Eye (tissue), 1 donor: ENCODE measurements at regions not wholly inside any gene's neighbourhood (a gene's known extent, or its start where the extent isn't known, plus 50 kb on each side); places are given as distances from the start of the nearest gene placed in this dataset.

Experiments used
- DNase-seq: peaks from one replicate; pipeline ENCODE4 v3.0.0-alpha.2; 2015

- no peak for DNase-seq
Observed at GRCh38 chr10:128505346-128505745, 379.1 kb upstream of the MKI67 start.

GRCh38 chr10:128506423-128506822 lies 380.2 kb upstream of the MKI67 start:
- no peak for DNase-seq

DNA sequence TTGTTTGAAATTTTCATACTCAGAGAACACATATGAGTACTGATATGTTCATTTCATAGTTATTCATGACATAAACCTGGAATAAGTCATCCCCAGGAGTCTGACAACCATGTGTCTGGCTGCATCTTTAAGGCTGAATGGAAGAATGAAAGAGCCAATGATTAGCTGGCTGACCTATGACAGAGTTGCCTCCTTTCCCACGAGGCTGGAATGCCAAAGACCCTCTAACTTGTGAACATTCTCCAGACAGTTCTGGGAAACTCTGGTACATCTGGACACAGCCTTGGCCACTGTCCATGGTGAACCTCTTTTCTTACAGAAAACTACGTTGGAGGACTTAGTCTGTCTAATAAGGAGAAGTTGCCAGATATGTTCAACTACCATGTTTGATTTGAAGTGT lies 380.8 kb upstream of the MKI67 start:
- DNase-seq: no peak

GRCh38 chr10:128511284-128511683 lies 385.1 kb upstream of the MKI67 start:
- peak; percentile 34 for DNase-seq

DNA sequence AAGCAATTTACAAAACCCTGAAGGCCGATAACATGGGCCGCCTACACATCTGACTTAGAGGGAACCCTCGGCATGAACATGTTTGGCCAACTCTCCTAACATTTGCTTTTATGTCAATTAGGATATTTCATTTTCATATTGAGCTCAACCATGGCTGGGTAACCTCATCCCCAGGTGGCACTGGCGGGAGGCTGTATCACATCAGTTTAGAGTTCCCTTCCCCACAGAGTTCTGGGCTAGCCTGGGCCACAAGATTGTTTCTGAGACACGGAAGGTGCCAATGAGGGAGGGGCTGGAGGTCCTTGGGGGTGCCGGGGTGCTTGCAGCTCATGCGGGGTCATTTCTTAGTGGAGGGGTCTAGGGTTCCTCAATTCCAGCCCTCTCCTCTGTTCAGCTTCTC lies 386.5 kb upstream of the MKI67 start:
- no peak for DNase-seq

- no peak for DNase-seq
Observed at GRCh38 chr10:128514536-128514935, 388.3 kb upstream of the MKI67 start.

DNA sequence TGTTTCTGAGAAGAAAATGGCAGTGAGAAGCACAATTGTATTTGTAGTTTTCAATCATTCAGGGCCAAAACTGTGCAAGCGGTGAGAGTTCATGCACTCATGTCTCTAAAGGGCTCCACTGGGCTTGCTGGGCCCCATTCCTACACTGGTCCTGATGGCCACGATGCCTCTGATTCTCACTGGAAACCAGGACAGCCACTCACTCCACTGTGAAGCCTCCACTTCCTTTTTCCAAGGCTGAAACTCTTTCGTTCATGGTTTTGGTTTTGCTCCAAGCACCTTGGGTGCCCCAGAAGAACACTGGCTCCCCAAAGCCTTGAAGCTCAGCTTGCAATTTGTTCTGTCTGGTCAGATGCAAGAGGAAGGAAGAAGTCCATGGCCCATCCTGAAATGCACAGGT lies 390.0 kb upstream of the MKI67 start:
- no peak for DNase-seq

GRCh38 chr10:128517167-128517566 lies 390.9 kb upstream of the MKI67 start:
- no peak for DNase-seq

DNA sequence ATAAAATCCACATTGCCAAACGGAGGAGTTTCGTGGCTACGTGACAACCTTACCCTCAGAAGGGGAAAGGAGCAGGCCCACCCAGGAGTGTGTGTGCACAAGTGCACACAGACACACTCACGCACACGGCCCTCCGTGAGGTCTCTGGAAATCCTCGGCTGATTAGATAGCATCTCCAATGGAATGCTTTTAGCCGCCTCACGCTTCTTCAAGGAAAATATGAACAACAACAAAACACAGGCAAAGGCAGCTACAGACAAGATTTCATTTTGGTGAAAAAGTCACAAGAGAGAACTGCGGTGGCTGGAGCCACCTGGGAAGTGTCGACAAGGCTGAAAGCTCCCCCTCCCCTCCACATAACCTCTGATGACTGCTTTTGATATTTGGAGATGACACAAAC lies 391.8 kb upstream of the MKI67 start:
- DNase-seq: no peak

DNA sequence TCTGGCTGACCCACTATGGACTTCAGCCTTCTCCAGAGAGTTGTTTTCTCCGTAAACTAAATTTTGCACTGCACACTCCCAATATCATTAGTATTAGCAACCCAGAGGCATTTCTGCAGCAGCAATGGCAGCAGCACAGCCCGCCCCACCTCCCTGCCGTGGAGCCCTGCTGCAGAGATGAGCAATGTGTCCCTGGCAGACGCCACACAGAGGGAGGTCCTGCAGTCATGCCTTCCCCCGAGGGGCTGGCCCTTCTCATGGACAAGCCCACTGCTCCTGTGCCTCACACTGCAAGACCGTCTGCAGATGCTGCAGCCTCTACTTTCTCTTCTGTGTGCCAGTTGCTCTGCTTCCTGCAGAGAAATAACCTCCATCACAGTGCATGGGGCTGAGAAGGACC lies 393.4 kb upstream of the MKI67 start:
- DNase-seq: no peak

DNA sequence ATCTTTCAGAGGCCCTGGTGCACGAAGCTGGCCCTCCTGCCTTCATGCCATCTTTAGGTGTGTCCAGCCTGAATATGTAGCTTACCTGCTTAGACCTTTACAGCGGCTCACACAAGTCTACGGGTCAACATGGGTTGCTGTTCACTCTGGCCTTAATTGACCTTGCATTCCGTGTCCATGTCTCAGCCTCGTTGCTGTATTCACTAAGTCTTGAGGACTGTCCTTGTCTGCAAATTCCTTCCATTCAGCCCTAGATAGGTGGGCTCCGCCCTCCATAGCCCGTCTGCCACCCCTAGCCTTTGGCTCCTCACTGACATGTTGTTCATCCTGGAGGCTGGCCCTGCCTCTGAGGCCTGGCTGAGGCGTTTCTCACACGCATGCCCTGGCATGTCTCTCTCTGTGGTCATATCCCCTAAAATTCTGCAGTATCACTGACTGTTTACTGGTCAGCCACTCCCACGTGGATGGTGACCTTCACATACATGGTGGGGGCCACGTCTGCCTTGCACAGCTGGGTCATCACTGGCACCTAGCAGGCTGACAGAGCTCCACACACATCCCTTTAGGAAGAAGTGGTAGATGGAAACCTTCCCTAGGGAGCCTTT lies 394.1 kb upstream of the MKI67 start:
- no peak for DNase-seq

- DNase-seq: no peak
Observed at GRCh38 chr10:128522551-128523308, 396.5 kb upstream of the MKI67 start.

DNA sequence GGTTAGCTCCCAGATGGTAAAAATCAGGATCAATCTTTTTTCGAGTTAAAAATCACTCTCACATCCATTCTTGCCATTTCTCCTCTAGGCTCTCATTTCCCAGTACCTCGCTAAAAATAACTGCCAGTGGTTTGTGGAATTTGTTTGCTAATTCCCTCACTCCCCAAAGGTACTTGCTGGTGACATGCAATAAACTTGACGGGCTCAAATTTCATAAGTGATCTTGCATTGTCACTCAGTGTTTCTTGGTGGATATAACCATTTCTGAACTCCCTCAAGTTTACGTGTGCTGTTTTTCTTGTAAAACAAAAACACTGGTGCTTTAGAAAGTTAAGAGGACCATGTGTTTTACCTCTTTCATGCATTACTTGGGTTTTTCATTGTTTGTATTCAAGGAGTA lies 399.2 kb upstream of the MKI67 start:
- no peak for DNase-seq

GRCh38 chr10:128525936-128526335 lies 399.7 kb upstream of the MKI67 start:
- no peak for DNase-seq

DNA sequence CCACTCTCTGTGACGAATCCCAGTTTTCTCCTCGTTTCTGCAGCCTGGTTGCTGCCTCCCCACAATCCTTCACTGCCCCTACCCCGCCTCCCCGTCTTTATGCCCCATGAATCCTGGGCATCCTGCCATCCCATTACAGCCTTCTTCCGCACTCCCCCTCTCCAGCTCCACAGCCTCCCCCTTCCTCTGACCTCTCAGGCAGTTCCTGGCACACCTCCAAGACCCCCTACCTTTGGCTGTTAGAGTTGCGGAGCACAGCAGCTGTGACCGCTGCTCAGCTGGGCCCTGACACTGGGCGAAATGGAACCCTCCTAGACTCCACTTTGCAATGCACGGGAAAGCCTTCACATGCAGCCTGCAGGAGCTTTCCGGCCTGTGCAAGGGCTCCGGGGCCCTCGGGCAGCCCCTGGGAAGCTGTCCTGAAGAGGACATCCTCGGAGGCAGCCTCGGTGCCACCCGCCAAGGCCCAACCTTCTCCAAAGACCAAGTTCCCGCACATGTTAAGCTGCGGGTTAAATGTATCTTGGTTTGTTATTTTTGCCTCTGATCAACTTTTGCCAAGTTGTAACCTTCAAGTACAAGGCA lies 400.7 kb upstream of the MKI67 start:
- DNase-seq: peak; percentile 83

DNA sequence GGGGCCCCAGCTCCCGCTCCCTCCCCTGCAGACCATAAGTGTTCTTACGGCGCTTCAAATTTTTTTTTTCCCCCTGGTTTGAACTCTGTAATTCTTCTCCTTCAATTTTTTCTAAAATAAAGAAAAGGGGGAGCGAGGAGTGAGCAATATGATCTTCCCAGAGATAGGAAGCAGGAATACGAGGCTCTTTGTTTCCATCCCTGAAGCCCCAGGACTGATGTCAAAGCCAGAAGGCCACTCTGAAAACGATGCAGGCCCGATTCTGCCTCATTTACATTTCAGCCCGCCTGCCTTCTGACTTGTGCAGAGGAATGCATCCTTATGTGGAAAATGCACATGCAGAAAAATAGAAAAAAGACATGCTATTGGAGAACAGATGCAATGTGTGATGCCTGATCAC lies 401.5 kb upstream of the MKI67 start:
- peak; percentile 44 for DNase-seq

DNA sequence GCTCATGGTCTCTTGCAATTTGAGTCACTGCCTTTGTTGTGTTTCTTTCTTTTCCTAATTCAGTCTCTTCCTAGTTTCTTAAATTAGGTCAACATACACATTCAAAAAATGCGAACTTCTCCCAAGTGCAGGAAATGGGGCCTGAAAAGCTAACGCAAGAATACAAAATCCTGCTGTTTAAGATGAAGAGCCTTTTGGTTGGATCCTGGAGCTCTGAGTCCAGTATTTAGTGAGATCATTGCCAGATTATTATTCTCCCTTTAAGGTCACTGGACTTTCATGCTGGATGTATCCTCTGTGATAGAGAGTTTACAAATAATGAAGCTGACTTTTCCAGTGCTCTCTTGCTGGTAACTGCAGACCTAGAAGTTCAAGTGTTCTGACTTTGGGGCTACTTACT lies 401.9 kb upstream of the MKI67 start:
- DNase-seq: peak; percentile 34

GRCh38 chr10:128528781-128529180 lies 402.6 kb upstream of the MKI67 start:
- no peak for DNase-seq

DNA sequence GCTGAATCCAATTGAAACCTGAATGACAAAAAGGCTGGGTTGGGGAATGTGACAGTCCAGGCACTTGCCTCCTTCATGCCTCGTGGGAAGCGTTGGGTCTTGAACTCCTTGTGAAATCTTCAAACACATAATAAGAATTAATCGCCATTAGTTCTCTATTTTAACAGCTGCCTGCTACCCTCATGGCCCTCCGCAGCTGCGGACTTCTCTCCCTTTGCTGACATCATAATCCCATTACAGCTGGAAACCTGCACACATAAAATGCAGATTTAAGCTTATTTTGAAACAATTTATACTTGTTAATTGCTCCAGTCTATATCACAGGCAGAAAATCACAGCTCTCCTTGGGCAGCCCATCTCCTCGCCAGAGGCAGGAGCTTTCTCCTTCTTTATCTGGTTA lies 403.0 kb upstream of the MKI67 start:
- peak; percentile 47 for DNase-seq

DNA sequence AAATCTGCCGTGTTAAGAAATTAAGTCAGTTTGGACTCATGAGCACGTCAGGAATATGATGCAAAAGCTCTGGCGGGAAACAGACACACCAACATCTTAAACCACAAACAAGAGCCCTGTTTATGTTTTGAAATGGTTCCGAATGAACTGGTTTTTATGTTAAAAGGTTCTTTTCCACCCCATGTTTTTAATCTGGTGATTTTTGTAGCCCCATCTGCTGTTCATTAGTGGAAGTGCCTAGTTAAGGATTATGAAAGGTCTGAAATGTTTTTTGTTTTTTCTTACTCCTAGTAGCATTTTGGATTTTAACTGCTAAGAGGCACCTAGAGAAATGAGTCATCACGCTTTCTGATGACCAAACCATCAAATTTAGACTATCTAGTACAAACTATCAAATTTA lies 404.1 kb upstream of the MKI67 start:
- DNase-seq: peak; percentile 79

- DNase-seq: no peak
Observed at GRCh38 chr10:128530946-128531345, 404.7 kb upstream of the MKI67 start.

GRCh38 chr10:128534686-128535085 lies 408.5 kb upstream of the MKI67 start:
- DNase-seq: no peak

GRCh38 chr10:128536259-128536658 lies 410.0 kb upstream of the MKI67 start:
- DNase-seq: no peak

DNA sequence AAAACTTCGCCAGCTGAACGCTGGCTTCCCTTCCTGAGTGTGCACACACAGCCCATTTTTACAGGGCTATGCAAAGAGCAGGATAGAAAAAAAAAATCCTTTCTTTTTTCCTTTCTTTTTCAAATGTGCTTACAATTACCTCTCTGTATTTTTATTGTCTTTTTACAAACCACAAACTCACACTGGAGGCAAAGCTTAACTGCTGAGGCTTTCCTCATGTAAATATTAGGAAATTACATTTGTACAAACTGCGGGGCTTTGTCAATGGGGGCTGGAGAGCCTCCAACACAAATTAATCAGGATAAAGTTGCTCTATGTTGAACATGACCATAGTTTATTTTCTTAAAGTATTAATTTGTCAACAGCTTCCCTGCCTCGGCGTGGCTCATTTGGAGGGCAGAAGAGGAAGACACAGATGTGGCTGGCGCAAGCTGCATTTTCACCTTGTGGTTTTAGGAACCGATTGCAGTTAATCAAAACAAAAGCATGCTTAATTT lies 411.7 kb upstream of the MKI67 start:
- DNase-seq: peak; percentile 35
